ENCODE measurements at regions not wholly inside any gene's neighbourhood (a gene's known extent, or its start where the extent isn't known, plus 50 kb on each side); places are given as distances from the start of the nearest gene placed in this dataset.

DNA sequence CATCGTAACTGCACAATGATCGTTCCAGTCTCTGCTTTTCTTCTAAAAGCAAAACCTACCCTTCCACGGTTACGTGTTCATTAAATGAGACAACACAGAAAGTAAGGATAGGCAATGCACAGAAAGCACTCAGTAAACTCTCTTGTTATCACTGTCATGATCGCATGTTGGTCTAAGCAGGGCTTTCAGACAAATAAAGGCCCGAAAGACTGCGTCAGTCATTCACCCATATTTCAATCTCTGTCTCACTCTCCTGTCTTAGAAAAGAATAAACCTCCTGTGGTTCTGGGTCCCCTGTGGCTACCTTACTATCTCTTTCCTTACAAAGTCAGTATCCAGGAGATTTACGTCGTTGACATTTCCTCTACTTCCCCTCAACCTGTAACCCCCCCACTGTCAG is 160.9 kb downstream of the VAPA start:
- Histone ChIP-seq H3K27ac (no peak overlapping the region), H2AFZ (no peak overlapping the region), H3K36me3 (ENCODE audit: low read depth) (no peaks in the 10 kb centered on the region), H3F3A (ENCODE audit: insufficient read depth, low read depth) (peaks cover 10% of the 10 kb centered on the region; the same call in 1 of the 2 replicates), H3K9me3 (ENCODE audit: insufficient read depth, low read depth) (no peaks in the 10 kb centered on the region), H4K20me1 (ENCODE audit: insufficient read depth) (no peaks in the 10 kb centered on the region), H3K79me2 (ENCODE audit: low read depth) (no peaks in the 10 kb centered on the region), H3K9me2 (ENCODE audit: insufficient read depth) (no peaks in the 10 kb centered on the region), H3K4me2 (no peak overlapping the region), H3K4me1 (replicated peaks; ENCODE audit: insufficient read depth) (peaks cover 32% of the 10 kb centered on the region), H3K4me3 (no peak overlapping the region), H3K27me3 (ENCODE audit: insufficient read depth, low read depth) (no peaks in the 10 kb centered on the region)
- intact Hi-C loops (cut with micrococcal nuclease; ENCODE audit: unreplicated experiment): no loop called here
- BruUV-seq (replicated peaks): no TSS peak
- DNase-seq: no peak
- POLR2A ChIA-PET (ENCODE audit: unreplicated experiment): no interaction called here
- CTCF ChIA-PET: no interaction called here
- TF ChIP-seq, protein P1, sequence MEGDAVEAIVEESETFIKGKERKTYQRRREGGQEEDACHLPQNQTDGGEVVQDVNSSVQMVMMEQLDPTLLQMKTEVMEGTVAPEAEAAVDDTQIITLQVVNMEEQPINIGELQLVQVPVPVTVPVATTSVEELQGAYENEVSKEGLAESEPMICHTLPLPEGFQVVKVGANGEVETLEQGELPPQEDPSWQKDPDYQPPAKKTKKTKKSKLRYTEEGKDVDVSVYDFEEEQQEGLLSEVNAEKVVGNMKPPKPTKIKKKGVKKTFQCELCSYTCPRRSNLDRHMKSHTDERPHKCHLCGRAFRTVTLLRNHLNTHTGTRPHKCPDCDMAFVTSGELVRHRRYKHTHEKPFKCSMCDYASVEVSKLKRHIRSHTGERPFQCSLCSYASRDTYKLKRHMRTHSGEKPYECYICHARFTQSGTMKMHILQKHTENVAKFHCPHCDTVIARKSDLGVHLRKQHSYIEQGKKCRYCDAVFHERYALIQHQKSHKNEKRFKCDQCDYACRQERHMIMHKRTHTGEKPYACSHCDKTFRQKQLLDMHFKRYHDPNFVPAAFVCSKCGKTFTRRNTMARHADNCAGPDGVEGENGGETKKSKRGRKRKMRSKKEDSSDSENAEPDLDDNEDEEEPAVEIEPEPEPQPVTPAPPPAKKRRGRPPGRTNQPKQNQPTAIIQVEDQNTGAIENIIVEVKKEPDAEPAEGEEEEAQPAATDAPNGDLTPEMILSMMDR (conservative IDR thresholded peaks at IDR 0.05): no peak
- no peak for TF ChIP-seq EZH2 (IDR thresholded peaks at IDR 0.05; ENCODE audit: low read depth)

GRCh38 chr18:10076502-10077030 is 162.8 kb downstream of the VAPA start:
- TF ChIP-seq, protein P1 (conservative IDR thresholded peaks at IDR 0.05): no peak; the same call in 1 of the 2 replicates
- no peak for TF ChIP-seq EZH2 (IDR thresholded peaks at IDR 0.05; ENCODE audit: low read depth)
- Histone ChIP-seq H3K27me3 (ENCODE audit: insufficient read depth, low read depth) (no peaks in the 10 kb centered on the region), H3K9me2 (ENCODE audit: insufficient read depth) (no peaks in the 10 kb centered on the region), H3K27ac (no peak overlapping the region), H3K36me3 (ENCODE audit: low read depth) (no peaks in the 10 kb centered on the region), H4K20me1 (ENCODE audit: insufficient read depth) (no peaks in the 10 kb centered on the region), H3K4me3 (no peak overlapping the region), H2AFZ (no peak overlapping the region), H3K9me3 (ENCODE audit: insufficient read depth, low read depth) (no peaks in the 10 kb centered on the region), H3K4me1 (replicated peaks; ENCODE audit: insufficient read depth) (peaks cover 19% of the 10 kb centered on the region), H3K79me2 (ENCODE audit: low read depth) (no peaks in the 10 kb centered on the region), H3K4me2 (no peak overlapping the region), H3F3A (ENCODE audit: insufficient read depth, low read depth) (peaks cover 10% of the 10 kb centered on the region; the same call in 1 of the 2 replicates)
- no TSS peak for BruUV-seq (replicated peaks)
- peak in 1 of 2 experiments; percentile 46 for DNase-seq
- intact Hi-C loops (cut with micrococcal nuclease; ENCODE audit: unreplicated experiment): no loop called here
- ChIA-PET CTCF (no interaction called here), POLR2A (ENCODE audit: unreplicated experiment) (no interaction called here)

DNA sequence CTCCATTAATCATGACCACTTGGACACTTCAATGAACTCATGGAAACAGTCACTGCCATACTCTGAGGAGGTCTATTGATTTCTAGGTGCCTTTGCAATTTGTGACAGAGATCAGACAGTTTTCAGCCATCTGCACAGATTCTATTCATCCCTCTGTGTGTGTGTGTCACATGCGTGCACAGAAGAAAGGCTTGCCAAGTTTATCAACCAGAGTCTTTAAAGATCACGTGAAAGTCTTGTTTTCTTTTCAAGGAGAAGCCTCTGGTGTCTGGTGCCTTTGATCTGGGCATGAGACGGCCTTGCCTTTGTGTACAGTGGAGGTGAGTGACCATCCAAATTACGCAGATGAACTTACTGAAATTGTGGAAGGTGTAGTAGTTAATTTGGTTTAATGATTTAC is 164.2 kb downstream of the VAPA start:
- BruUV-seq (replicated peaks): no TSS peak
- Histone ChIP-seq H3K79me2 (ENCODE audit: low read depth) (no peaks in the 10 kb centered on the region), H3K9me3 (ENCODE audit: insufficient read depth, low read depth) (peaks cover 10% of the 10 kb centered on the region), H3K36me3 (ENCODE audit: low read depth) (no peaks in the 10 kb centered on the region), H3K4me1 (replicated peaks; ENCODE audit: insufficient read depth) (peaks cover 5% of the 10 kb centered on the region), H2AFZ (no peak overlapping the region), H4K20me1 (ENCODE audit: insufficient read depth) (no peaks in the 10 kb centered on the region), H3K4me2 (no peak overlapping the region), H3K9me2 (ENCODE audit: insufficient read depth) (no peaks in the 10 kb centered on the region), H3F3A (ENCODE audit: insufficient read depth, low read depth) (no peaks in the 10 kb centered on the region; the same call in 1 of the 2 replicates), H3K4me3 (no peak overlapping the region), H3K27ac (no peak overlapping the region), H3K27me3 (ENCODE audit: insufficient read depth, low read depth) (no peaks in the 10 kb centered on the region)
- ChIA-PET CTCF (no interaction called here), POLR2A (ENCODE audit: unreplicated experiment) (no interaction called here)
- no peak for DNase-seq
- TF ChIP-seq, protein P1 (conservative IDR thresholded peaks at IDR 0.05): no peak
- TF ChIP-seq EZH2 (IDR thresholded peaks at IDR 0.05; ENCODE audit: low read depth): no peak
- intact Hi-C loops (cut with micrococcal nuclease; ENCODE audit: unreplicated experiment): no loop called here
